PFSK-1 (cell line): ENCODE measurements at regions not wholly inside any gene's neighbourhood (a gene's known extent, or its start where the extent isn't known, plus 50 kb on each side); places are given as distances from the start of the nearest gene placed in this dataset.

Source experiments
- FOXP2 ChIP-seq: optimal IDR thresholded peaks from 2 replicates; pipeline ENCODE3; 2011; ENCODE audit warnings: borderline replicate concordance, control low read depth, inconsistent platforms; ENCODE audit not compliant: insufficient read depth; ENCODE audit errors: extremely low read length, extremely low read depth
- POLR2AphosphoS5 ChIP-seq: IDR thresholded peaks from 2 replicates; pipeline ENCODE4 v1.6.1; 2012; ENCODE audit warnings: low read depth, mild to moderate bottlenecking, control low read depth, low read length, moderate library complexity
- REST ChIP-seq, 2 experiments: IDR thresholded peaks; 2 replicates each; pipeline versions ENCODE4 v1.6.1 to v1.8.0; 2011 to 2012; ENCODE audit warnings: low read depth in 2 of 2, low read length in 2 of 2, control low read depth in 1 of 2, inconsistent platforms in 1 of 2, mild to moderate bottlenecking in 1 of 2, moderate library complexity in 1 of 2; ENCODE audit not compliant: insufficient read depth in 1 of 2
- SIN3A ChIP-seq: IDR thresholded peaks from 2 replicates; pipeline ENCODE4 v1.6.1; 2012; ENCODE audit warnings: mild to moderate bottlenecking, low read length, moderate library complexity, borderline replicate concordance; ENCODE audit not compliant: insufficient read depth
- TAF1 ChIP-seq: IDR thresholded peaks from 2 replicates; pipeline ENCODE4 v1.6.1; 2012; ENCODE audit warnings: low read length, control low read depth, borderline replicate concordance; ENCODE audit not compliant: insufficient read depth

- TF ChIP-seq SIN3A = no peak
- no peak for TF ChIP-seq POLR2AphosphoS5
- TF ChIP-seq TAF1 = no peak
- no peak for TF ChIP-seq REST (IDR thresholded peaks at IDR 0.05; ENCODE audit: insufficient read depth in 1 of 2, low read depth in 2 of 2, low read length in 2 of 2)
- no peak for TF ChIP-seq FOXP2
Observed at GRCh38 chr5:30100929-30101328, 1092.6 kb upstream of the CDH6 start.
